HFF-Myc (cell line): ENCODE measurements at regions not wholly inside any gene's neighbourhood (a gene's known extent, or its start where the extent isn't known, plus 50 kb on each side); places are given as distances from the start of the nearest gene placed in this dataset.

ENCODE experiments used
- DNase-seq: peaks from one replicate; pipeline ENCODE4 v3.0.0-alpha.2; 2011; ENCODE audit warnings: low read depth; ENCODE audit errors: extremely low read depth
- H3K4me3 ChIP-seq: replicated peaks from 2 replicates; pipeline ENCODE4 v1.5.1; 2011; ENCODE audit warnings: low read depth, mild to moderate bottlenecking, control low read depth, low read length
- TF ChIP-seq, protein P1 (sequence below): IDR thresholded peaks from 2 replicates; pipeline ENCODE4 v1.5.1; 2012; ENCODE audit warnings: mild to moderate bottlenecking, low read depth, low read length, control low read depth; ENCODE audit errors: missing control alignments

DNA sequence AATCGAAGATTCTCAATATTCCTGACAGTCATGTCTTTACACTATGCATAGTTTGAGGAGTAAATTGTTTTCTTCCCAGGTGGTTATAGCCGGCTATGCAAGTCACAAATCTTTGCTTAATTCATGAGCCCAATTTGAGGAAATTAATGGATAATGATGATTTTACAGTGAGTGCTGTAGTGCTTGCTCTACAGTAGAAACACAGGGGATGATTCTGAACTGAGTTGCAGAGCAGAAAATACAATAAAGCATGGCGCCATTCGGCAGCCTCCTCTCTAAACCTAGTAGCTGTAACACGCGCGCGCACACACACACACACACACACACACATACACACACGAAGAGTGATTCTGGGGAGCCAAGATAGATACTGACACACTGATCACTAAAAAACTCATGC, 181.7 kb upstream of the DPH6 start:
- no peak overlapping the region for H3K4me3 ChIP-seq
- TF ChIP-seq, protein P1, sequence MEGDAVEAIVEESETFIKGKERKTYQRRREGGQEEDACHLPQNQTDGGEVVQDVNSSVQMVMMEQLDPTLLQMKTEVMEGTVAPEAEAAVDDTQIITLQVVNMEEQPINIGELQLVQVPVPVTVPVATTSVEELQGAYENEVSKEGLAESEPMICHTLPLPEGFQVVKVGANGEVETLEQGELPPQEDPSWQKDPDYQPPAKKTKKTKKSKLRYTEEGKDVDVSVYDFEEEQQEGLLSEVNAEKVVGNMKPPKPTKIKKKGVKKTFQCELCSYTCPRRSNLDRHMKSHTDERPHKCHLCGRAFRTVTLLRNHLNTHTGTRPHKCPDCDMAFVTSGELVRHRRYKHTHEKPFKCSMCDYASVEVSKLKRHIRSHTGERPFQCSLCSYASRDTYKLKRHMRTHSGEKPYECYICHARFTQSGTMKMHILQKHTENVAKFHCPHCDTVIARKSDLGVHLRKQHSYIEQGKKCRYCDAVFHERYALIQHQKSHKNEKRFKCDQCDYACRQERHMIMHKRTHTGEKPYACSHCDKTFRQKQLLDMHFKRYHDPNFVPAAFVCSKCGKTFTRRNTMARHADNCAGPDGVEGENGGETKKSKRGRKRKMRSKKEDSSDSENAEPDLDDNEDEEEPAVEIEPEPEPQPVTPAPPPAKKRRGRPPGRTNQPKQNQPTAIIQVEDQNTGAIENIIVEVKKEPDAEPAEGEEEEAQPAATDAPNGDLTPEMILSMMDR: no peak
- no peak for DNase-seq

DNA sequence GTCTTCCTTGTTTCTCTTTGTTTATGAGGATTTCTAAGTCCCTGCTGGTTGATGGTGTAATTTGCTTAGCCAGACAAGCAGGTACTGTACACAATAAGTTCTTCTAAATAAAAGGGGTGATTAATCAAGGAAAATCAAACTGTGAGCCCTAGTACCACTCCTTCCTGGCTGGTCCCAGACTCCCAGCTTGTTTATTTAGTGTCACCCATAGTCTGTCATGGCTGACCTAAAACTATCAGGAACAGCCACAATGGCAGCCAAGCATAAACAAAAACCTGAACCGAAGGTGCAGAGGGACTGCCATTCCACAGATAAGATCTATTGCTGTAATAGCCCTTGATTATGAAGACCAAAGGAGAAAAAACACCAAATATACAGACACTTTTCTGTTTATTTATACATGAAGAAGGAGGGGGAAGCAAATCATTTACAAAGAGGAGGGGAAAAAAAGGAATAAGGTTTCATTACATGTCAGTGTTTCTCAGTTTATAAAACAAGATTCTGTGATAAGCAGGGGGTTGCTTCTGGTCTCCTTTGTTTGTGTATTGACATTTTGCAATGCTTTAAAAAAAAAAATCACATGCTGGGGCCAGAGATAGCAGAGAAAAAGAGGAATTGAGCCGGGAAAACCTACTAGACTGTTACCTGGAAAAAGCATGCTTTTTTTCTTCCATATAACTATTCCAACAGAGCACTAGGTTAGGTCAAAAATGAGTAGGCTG, 182.4 kb upstream of the DPH6 start:
- H3K4me3 ChIP-seq: no peak overlapping the region
- TF ChIP-seq, protein P1: no peak
- DNase-seq: no peak

DNA sequence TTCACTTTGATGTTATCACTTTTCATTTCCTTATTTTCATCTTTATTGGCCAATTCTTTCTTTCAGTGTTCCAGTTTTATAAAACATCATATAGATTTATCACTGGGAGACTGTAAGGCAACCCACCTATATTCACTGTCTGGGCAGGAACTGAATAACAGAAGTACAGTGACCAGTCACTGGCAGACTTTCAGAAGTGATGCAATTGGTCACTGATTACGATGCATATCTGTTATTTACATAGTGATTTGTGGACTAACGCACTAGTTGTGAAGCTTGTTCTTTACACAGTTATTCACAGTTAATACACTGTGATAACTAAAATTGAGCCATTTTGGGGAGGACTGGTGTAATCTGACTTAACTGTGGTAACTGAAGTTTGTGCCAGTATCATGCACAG, 190.2 kb upstream of the DPH6 start:
- DNase-seq: no peak
- H3K4me3 ChIP-seq: no peak overlapping the region
- TF ChIP-seq, protein P1: no peak

DNA sequence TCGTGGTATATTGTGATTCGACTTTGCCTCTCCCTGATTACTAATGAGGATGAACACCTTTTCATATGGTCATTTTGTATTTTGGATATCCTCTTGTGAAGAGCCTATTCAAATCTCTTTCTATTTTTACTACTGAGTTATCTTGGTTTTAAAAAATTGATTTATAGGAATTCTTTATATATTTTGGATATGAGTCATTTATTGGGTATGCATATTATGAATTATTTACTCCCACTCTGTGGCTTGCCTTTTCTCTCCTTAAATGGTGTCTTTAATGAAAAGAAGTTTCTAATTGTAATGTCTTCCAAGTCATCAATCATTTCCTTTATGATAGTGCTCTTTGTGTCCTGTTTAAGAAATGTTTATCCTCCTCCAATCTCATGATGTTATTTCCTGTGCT, 191.5 kb upstream of the DPH6 start:
- no peak for DNase-seq
- TF ChIP-seq, protein P1: no peak
- no peak overlapping the region for H3K4me3 ChIP-seq

DNA sequence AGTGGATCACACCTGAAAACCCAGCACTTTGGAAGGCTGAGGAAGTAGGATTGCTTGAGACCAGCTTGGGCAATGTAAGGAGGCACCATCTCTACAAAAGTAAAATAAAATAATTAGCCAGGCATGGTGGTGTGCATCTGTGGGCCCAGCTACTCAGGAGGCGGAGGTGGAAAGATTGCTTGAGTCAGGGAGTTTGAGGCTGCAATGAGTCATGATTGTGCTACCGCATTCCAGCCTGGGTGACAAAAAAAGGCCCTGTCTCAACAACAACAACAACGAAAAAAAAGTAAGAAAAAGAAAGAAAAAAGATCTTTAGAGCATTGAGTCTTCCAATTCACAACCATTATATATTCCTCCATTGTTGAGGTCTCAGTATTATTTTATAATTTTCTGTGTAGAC, 192.4 kb upstream of the DPH6 start:
- H3K4me3 ChIP-seq: no peak overlapping the region
- TF ChIP-seq, protein P1: no peak
- DNase-seq: no peak

DNA sequence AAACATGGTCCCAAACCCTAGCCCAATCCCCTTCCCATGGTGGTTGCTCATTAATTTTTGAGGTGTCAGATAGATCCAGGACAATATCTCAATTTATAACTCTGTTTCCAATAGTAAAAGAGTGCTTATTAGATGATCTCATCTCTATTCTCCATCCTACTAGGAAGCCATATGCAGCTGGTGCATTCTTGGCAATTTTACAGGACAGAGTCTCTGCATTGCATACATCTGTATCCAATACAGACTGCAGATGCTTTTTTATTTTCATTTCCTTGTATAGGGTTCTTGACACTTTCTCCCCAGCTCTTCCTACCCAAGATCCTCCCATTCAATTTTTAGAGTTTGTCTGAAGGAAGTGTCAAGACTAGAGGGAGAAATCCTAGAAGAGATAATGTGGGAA, 194.8 kb upstream of the DPH6 start:
- TF ChIP-seq, protein P1: no peak
- no peak overlapping the region for H3K4me3 ChIP-seq
- DNase-seq: peak; percentile 91

DNA sequence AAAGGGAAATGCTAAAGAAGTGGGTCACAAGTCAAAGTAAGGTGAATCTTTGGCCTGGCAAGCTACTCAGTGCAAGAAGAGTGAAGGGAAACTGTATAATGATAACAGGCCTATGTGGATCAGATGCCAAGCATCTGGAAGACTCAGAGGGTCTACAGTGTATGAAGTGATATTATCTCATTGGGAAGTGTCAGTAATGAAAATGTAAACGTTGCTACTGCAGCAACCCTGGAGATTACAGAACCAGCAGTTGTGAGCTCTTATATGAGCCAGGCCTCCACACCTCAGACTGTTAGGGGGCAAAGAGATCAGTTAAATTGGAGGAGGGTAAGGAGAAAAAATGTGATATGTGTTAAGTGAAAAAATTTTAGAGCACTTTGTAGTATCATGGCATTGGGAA, 195.4 kb upstream of the DPH6 start:
- no peak for DNase-seq
- no peak overlapping the region for H3K4me3 ChIP-seq
- TF ChIP-seq, protein P1: no peak
